H1 (cell line): ENCODE measurements at regions not wholly inside any gene's neighbourhood (a gene's known extent, or its start where the extent isn't known, plus 50 kb on each side); places are given as distances from the start of the nearest gene placed in this dataset.

Experiments
- CTCF ChIA-PET: fragments of 300-600 bp; sonication (Branson Sonifier 250); formaldehyde crosslinking; loops from one replicate; lab custom pipeline; 2021; ENCODE audit not compliant: partially characterized antibody; lab: Charles Lee
- POLR2A ChIA-PET: fragments of 300-600 bp; sonication (Branson Sonifier 250); formaldehyde crosslinking; loops from one replicate; lab custom pipeline; 2021; ENCODE audit warnings: inconsistent platforms; ENCODE audit not compliant: partially characterized antibody; lab: Charles Lee
- DNase-seq, 2 experiments: peaks; one replicate each; pipeline versions ENCODE4 v3.0.0 to v3.0.0-alpha.2; 2010 to 2022; ENCODE audit warnings: low spot score in 2 of 2, low read depth in 1 of 2, mixed read lengths in 1 of 2
- FAIRE-seq: peaks from 2 replicates; lab custom pipeline; 2011; peaks lifted over from hg19 to GRCh38; lab: Jason Lieb, UNC
- H2AFZ ChIP-seq: 2 replicates; pipeline ENCODE4 v1.8.1; 2012; ENCODE audit warnings: low read length, inconsistent platforms
- H2AK5ac ChIP-seq: 2 replicates; pipeline ENCODE4 v1.6.1; 2013; ENCODE audit warnings: low read depth, low read length
- H2BK120ac ChIP-seq: replicated peaks from 2 replicates; pipeline ENCODE3; 2013; ENCODE audit warnings: low read depth, low read length, inconsistent platforms
- H2BK12ac ChIP-seq: 2 replicates; pipeline ENCODE4 v1.6.1; 2013; ENCODE audit warnings: low read depth, low read length
- H2BK15ac ChIP-seq: 2 replicates; pipeline ENCODE4 v1.6.1; 2013; ENCODE audit warnings: low read length
- H2BK20ac ChIP-seq: 2 replicates; pipeline ENCODE4 v1.6.1; 2013; ENCODE audit warnings: low read length
- H2BK5ac ChIP-seq: 2 replicates; pipeline ENCODE4 v1.6.1; 2013; ENCODE audit warnings: low read depth, low read length
- H3K14ac ChIP-seq: 2 replicates; pipeline ENCODE4 v1.6.1; 2013; ENCODE audit warnings: inconsistent platforms; ENCODE audit not compliant: insufficient read length
- H3K18ac ChIP-seq: 2 replicates; pipeline ENCODE4 v1.6.1; 2013; ENCODE audit warnings: low read length; ENCODE audit errors: extremely low read depth
- H3K23ac ChIP-seq: 2 replicates; pipeline ENCODE4 v1.6.1; 2013; ENCODE audit warnings: inconsistent platforms; ENCODE audit not compliant: insufficient read length
- H3K23me2 ChIP-seq: 2 replicates; pipeline ENCODE4 v1.6.1; 2013; ENCODE audit warnings: low read depth, low read length
- H3K27ac ChIP-seq: 2 replicates; pipeline ENCODE4 v1.6.1; 2011; ENCODE audit warnings: low read depth, low read length, inconsistent platforms
- H3K27me3 ChIP-seq, 4 experiments: replicated peaks in 1 of 4; 1 replicate in 1 of 4; 2 replicates in 3 of 4; pipeline versions ENCODE4 v1.6.1 to v1.8.1; 2011 to 2013; ENCODE audit warnings: low read length in 3 of 4, mild to moderate bottlenecking in 3 of 4, inconsistent platforms in 2 of 4, mixed read lengths in 2 of 4, moderate library complexity in 1 of 4; ENCODE audit not compliant: control insufficient read depth in 3 of 4, insufficient read depth in 3 of 4; ENCODE audit errors: extremely low read depth in 1 of 4
- H3K36me3 ChIP-seq, 4 experiments: 2 replicates each; pipeline versions ENCODE4 v1.6.1 to v1.8.1; 2011 to 2013; ENCODE audit warnings: mild to moderate bottlenecking in 4 of 4, low read length in 3 of 4, moderate library complexity in 2 of 4, control low read depth in 1 of 4, inconsistent platforms in 1 of 4; ENCODE audit not compliant: insufficient read depth in 4 of 4, control insufficient read depth in 2 of 4
- H3K4ac ChIP-seq: replicated peaks from 2 replicates; pipeline ENCODE3; 2013; ENCODE audit warnings: low read length, low read depth, mixed read lengths, inconsistent platforms; ENCODE audit not compliant: insufficient read length
- H3K4me1 ChIP-seq, 4 experiments: replicated peaks in 1 of 4; 1 replicate in 1 of 4; 2 replicates in 3 of 4; pipeline versions ENCODE4 v1.6.1 to v1.8.1; 2011 to 2013; ENCODE audit warnings: low read length in 3 of 4, inconsistent platforms in 2 of 4, mixed read lengths in 1 of 4; ENCODE audit not compliant: insufficient read depth in 4 of 4, control insufficient read depth in 3 of 4
- H3K4me2 ChIP-seq, 2 experiments: 2 replicates each; pipeline versions ENCODE4 v1.6.1 to v1.8.1; 2011 to 2013; ENCODE audit warnings: low read depth in 2 of 2, low read length in 2 of 2, control low read depth in 1 of 2, inconsistent platforms in 1 of 2, mild to moderate bottlenecking in 1 of 2; ENCODE audit not compliant: insufficient read depth in 1 of 2
- H3K4me3 ChIP-seq, 4 experiments: fragments of 200-600, 300-600 bp in 1 of 4; sonication (generic), shearing (Covaris generic), sonication (Bioruptor Twin) in 1 of 4; 2 replicates each; pipeline versions ENCODE4 v1.5.1 to v1.8.1; 2011 to 2016; ENCODE audit warnings: low read length in 4 of 4, low read depth in 3 of 4, control low read depth in 2 of 4, inconsistent platforms in 2 of 4, mild to moderate bottlenecking in 2 of 4, mixed read lengths in 1 of 4, moderate library complexity in 1 of 4; ENCODE audit not compliant: insufficient read depth in 2 of 4; ENCODE audit errors: extremely low read depth in 1 of 4
- H3K56ac ChIP-seq: replicated peaks from 2 replicates; pipeline ENCODE3; 2013; ENCODE audit warnings: low read depth, mild to moderate bottlenecking, mixed read lengths, low read length, inconsistent platforms; ENCODE audit not compliant: insufficient read length
- H3K79me1 ChIP-seq: 2 replicates; pipeline ENCODE4 v1.6.1; 2013; ENCODE audit warnings: low read depth, low read length, control low read depth
- H3K79me2 ChIP-seq, 2 experiments: 2 replicates each; pipeline versions ENCODE4 v1.6.1 to v1.8.1; 2012 to 2013; ENCODE audit warnings: low read length in 2 of 2, mild to moderate bottlenecking in 2 of 2, inconsistent platforms in 1 of 2; ENCODE audit not compliant: insufficient read depth in 2 of 2, control insufficient read depth in 1 of 2
- H3K9ac ChIP-seq, 4 experiments: replicated peaks in 1 of 4; 1 replicate in 1 of 4; 2 replicates in 3 of 4; pipeline versions ENCODE4 v1.6.1 to v1.8.1; 2011 to 2013; ENCODE audit warnings: low read depth in 3 of 4, low read length in 3 of 4, control low read depth in 2 of 4, mild to moderate bottlenecking in 2 of 4, moderate library complexity in 2 of 4, inconsistent platforms in 1 of 4; ENCODE audit errors: extremely low read depth in 1 of 4
- H3K9me3 ChIP-seq, 2 experiments: 2 replicates each; pipeline versions ENCODE4 v1.6.1 to v1.8.1; 2012 to 2013; ENCODE audit warnings: mild to moderate bottlenecking in 2 of 2, moderate library complexity in 2 of 2, control low read depth in 1 of 2, inconsistent platforms in 1 of 2, low read depth in 1 of 2, low read length in 1 of 2, mixed read lengths in 1 of 2; ENCODE audit not compliant: insufficient read depth in 2 of 2
- H4K20me1 ChIP-seq, 2 experiments: replicated peaks in 1 of 2; 2 replicates each; pipeline versions ENCODE3 to v1.8.1; 2011 to 2013; ENCODE audit warnings: inconsistent platforms in 2 of 2, low read length in 2 of 2, mild to moderate bottlenecking in 1 of 2; ENCODE audit not compliant: insufficient read depth in 2 of 2, control insufficient read depth in 1 of 2
- H4K5ac ChIP-seq: 2 replicates; pipeline ENCODE4 v1.6.1; 2013; ENCODE audit warnings: low read length, low read depth, mixed read lengths, inconsistent platforms; ENCODE audit not compliant: insufficient read length
- H4K8ac ChIP-seq: 2 replicates; pipeline ENCODE4 v1.8.0; 2013; ENCODE audit warnings: mild to moderate bottlenecking, moderate library complexity, low read length, inconsistent platforms; ENCODE audit not compliant: insufficient read depth; ENCODE audit errors: extremely low read depth
- H4K91ac ChIP-seq: replicated peaks from 2 replicates; pipeline ENCODE3; 2013; ENCODE audit warnings: low read length, mixed read lengths, inconsistent platforms; ENCODE audit not compliant: insufficient read length
- CBX5 ChIP-seq: fragments of 300-800, 300-1000 bp; sonication (generic); IDR thresholded peaks from 2 replicates; pipeline ENCODE4 v1.7.1; 2016; ENCODE audit warnings: antibody characterized with exemption, low read length, low read depth
- CTBP2 ChIP-seq: IDR thresholded peaks from 2 replicates; pipeline ENCODE4 v1.7.0; 2011; ENCODE audit warnings: borderline replicate concordance, mild to moderate bottlenecking, moderate library complexity, mixed read lengths, low read length; ENCODE audit not compliant: insufficient read depth, insufficient read length
- FOSL1 ChIP-seq: IDR thresholded peaks from 2 replicates; pipeline ENCODE4 v1.6.1; 2011; ENCODE audit warnings: mild to moderate bottlenecking, low read depth, low read length, moderate library complexity; ENCODE audit not compliant: insufficient read depth
- HDAC2 ChIP-seq, 2 experiments: fragments of 300-600 bp in 1 of 2; sonication (generic) in 1 of 2; IDR thresholded peaks; 2 replicates each; pipeline ENCODE4 v1.6.1; 2011 to 2012; ENCODE audit warnings: low read depth in 2 of 2, low read length in 2 of 2, mild to moderate bottlenecking in 2 of 2, moderate library complexity in 2 of 2, borderline replicate concordance in 1 of 2, inconsistent platforms in 1 of 2
- HDAC6 ChIP-seq: IDR thresholded peaks from one replicate; pipeline ENCODE4 v1.7.1; 2012; ENCODE audit warnings: low read depth, mild to moderate bottlenecking, inconsistent platforms, low read length, moderate library complexity
- JUND ChIP-seq: IDR thresholded peaks from 2 replicates; pipeline ENCODE4 v1.6.1; 2011; ENCODE audit warnings: mild to moderate bottlenecking, improper control_type of control experiment, low read length
- KDM5A ChIP-seq: fragments of 200-600 bp; IDR thresholded peaks from 2 replicates; pipeline ENCODE4 v1.7.1; 2012; ENCODE audit warnings: mild to moderate bottlenecking, low read length, inconsistent platforms, mixed read lengths
- SIRT6 ChIP-seq: IDR thresholded peaks from one replicate; pipeline ENCODE4 v1.7.1; 2012; ENCODE audit warnings: low read length, inconsistent platforms
- SUZ12 ChIP-seq: fragments of 200-600 bp; sonication (generic); IDR thresholded peaks from 2 replicates; pipeline ENCODE4 v1.6.1; 2012; ENCODE audit warnings: mild to moderate bottlenecking, inconsistent platforms, low read length, moderate library complexity, mixed read lengths
- TBP ChIP-seq: IDR thresholded peaks from 2 replicates; pipeline ENCODE4 v1.6.1; 2011; ENCODE audit warnings: low read depth, low read length, improper control_type of control experiment
- TCF12 ChIP-seq: IDR thresholded peaks from 2 replicates; pipeline ENCODE4 v1.6.1; 2011; ENCODE audit warnings: low read depth, mild to moderate bottlenecking, low read length
- TEAD4 ChIP-seq: IDR thresholded peaks from 2 replicates; pipeline ENCODE4 v1.6.1; 2012; ENCODE audit warnings: low read depth, low read length, inconsistent platforms, mixed read lengths
- YY1 ChIP-seq: IDR thresholded peaks from 2 replicates; pipeline ENCODE4 v1.6.1; 2011; ENCODE audit warnings: low read depth, mild to moderate bottlenecking, low read length
- ZNF274 ChIP-seq: IDR thresholded peaks from 2 replicates; pipeline ENCODE4 v1.7.0; 2012; ENCODE audit warnings: low read length, borderline replicate concordance; ENCODE audit errors: extremely low read depth
- WGBS, 2 experiments: shearing (Covaris generic) in 1 of 2; methylation state at CpG; one replicate each; pipeline versions ENCODE4 v1.1.6 to v1.1.7; 2013 to 2015; ENCODE audit warnings: low lambda C conversion rate in 2 of 2, mixed read lengths in 2 of 2, inconsistent platforms in 1 of 2, low coverage in 1 of 2, missing lambda C conversion rate in 1 of 2; ENCODE audit not compliant: insufficient replicate concordance in 2 of 2, insufficient coverage in 1 of 2, insufficient read length in 1 of 2; ENCODE audit errors: extremely low coverage in 1 of 2, missing lambda C conversion rate in 1 of 2; 5-methylcytosine and 5-hydroxymethylcytosine counted together

- H2BK15ac ChIP-seq: no peak overlapping the region
- no peak overlapping the region for H4K91ac ChIP-seq
- H3K23me2 ChIP-seq: no peaks in the 10 kb centered on the region; the same call in 1 of the 2 replicates
- no peak overlapping the region for H3K9ac ChIP-seq
- CTCF ChIA-PET: interaction anchor here (1.7 kb wide), 1 partner anchor 11 kb away, joined by 3 read pairs; no protein-coding TSS in a partner anchor
- H2AK5ac ChIP-seq: no peak overlapping the region
- no peak overlapping the region for H3K23ac ChIP-seq
- no peaks in the 10 kb centered on the region for H3K79me2 ChIP-seq
- H3K4me2 ChIP-seq: no peak overlapping the region
- DNase-seq: no peak
- 67% methylated on average over 1 of the region's 1 CpG; no CpG with 5 or more reads in 1 of the 2 experiments for WGBS, 2 experiments
- no peak overlapping the region for H3K14ac ChIP-seq
- FAIRE-seq: no peak
- no peaks in the 10 kb centered on the region for H3K79me1 ChIP-seq
- no peak overlapping the region for H4K8ac ChIP-seq
- H3K27me3 ChIP-seq: no peaks in the 10 kb centered on the region
- peaks cover 0 to 5% (median 0%) of the 10 kb centered on the region in 4 experiments; a peak in 3 of 7 replicates for H3K4me1 ChIP-seq
- H2BK120ac ChIP-seq: no peak overlapping the region
- H2BK20ac ChIP-seq: no peak overlapping the region
- H3K27ac ChIP-seq: no peak overlapping the region
- H3K9me3 ChIP-seq: no peaks in the 10 kb centered on the region
- no peak overlapping the region for H4K5ac ChIP-seq
- no peaks in the 10 kb centered on the region for H4K20me1 ChIP-seq
- POLR2A ChIA-PET: no interaction called here
- no peak overlapping the region for H2BK5ac ChIP-seq
- H3K4ac ChIP-seq: no peak overlapping the region
- no peak overlapping the region for H2AFZ ChIP-seq
- no peak overlapping the region for H2BK12ac ChIP-seq
- H3K36me3 ChIP-seq: no peaks in the 10 kb centered on the region
- H3K56ac ChIP-seq: no peak overlapping the region
- no peak overlapping the region for H3K18ac ChIP-seq
- no peak overlapping the region for H3K4me3 ChIP-seq
- TF ChIP-seq TCF12 (no peak), JUND (no peak), CBX5 (no peak), KDM5A (no peak), SIRT6 (no peak), HDAC2 (IDR thresholded peaks at IDR 0.05; ENCODE audit: borderline replicate concordance in 1 of 2, low read depth in 2 of 2, low read length in 2 of 2) (no peak), YY1 (no peak), TEAD4 (no peak), ZNF274 (no peak), FOSL1 (no peak), CTBP2 (no peak), HDAC6 (no peak), TBP (no peak), SUZ12 (no peak)
Observed at GRCh38 chr20:48184229-48184628, 398.9 kb upstream of the SULF2 start.
